ENCODE measurements at regions not wholly inside any gene's neighbourhood (a gene's known extent, or its start where the extent isn't known, plus 50 kb on each side); places are given as distances from the start of the nearest gene placed in this dataset.
"Not testable (repeated sequence)": the region's sequence is repeated elsewhere in the genome, so short reads cannot be mapped to it uniquely, and the experiment has no call there.

DNA sequence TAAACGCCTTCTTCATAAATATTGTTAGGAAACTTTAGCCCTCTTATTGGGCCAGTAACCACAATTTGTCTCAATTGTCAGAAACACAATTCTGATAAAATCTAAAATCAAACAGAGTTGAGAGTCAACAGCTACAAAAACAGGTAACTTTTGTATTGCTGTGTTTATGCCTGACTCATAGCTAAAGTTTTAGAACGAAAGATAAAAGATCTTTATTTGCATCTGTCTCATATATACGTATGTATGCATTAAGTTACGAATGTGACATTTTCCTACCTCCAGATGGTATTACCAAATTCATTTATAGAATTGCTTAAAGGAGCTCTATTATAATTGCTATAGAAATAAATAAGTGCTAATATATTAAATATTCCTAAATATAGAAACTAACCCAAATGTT is 887.9 kb upstream of the NDST4 start:
- no peak for DNase-seq

DNA sequence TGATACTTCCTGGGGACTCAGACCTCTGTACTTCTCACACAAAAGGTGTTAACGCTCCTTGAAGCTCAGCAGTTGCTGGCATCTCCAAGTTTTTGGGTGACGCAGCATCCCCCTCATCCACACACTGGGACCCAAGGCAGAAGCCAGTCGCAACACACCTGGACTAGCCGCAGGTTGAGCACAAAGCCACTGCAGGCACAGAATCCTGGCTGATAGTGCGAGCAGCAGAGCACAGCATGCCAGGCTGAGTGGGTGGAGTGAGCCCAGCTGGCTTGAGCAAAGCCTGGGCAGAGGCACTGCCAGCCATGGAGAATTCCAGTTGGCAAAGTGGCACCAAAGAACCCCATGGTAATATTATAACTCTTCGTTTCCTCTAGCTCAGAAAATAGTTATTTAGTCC is 873.2 kb upstream of the NDST4 start:
- no peak for DNase-seq

DNA sequence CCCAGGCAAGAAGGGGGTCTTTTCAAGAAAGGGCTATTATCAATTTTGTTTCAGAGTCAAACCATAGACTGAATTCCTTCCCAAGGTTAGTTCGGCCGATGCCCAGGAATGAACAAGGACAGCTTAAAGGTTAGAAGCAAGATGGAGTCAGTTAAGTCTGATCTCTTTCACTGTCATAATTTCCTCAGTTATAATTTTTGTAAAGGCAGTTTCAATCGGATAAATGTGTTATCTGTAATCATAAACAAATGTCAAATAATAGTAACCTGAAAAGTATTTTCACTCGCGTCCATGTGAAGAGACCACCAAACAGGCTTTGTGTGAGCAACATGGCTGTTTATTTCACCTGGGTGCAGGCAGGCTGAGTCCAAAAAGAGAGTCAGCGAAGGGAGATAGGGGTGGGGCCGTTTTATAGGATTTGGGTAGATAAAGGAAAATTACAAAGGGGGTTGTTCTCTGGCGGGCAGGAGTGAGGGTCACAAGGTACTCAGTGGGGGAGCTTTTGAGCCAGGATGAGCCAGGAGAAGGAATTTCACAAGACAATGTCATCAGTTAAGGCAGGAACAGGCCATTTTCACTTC is 862.1 kb upstream of the NDST4 start:
- not testable (repeated sequence) for DNase-seq

DNA sequence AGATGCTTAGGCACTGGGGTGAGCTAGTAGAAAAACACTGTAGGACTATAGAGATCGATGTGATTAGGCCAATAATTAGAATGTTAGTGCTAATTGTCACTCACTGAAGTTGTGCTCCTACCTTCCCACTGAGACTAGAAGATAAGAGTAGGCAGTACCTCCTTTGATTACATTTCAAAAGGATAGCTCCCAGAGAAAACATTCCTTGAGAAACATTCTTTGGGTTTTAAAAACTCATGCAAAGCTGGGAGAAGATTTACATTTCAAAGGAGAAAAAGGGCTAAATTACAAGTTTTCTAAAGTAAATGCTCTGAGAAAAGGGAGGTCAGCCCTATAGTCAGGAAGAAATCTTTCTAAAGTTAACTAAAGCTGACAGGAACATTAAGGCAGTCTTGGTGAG is 860.3 kb upstream of the NDST4 start:
- no peak for DNase-seq

DNA sequence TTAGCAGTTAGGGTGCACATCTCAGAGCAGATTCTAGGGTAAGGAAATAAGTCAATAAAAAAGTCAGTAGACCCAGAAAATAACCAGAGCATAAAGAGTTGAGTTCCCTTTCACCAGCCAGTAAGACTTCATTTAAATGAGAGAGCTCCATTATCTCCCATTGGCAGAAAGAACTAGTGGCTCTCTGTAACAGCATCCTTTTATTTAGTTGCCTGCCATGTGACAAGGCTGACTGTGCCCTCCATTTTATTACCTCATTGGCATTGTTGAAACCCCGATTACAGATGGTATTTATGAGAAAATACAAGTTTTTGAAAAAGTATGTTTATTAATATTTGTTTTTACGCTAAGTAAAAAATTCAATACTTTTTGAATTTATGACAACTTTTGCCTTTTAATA is 859.5 kb upstream of the NDST4 start:
- no peak for DNase-seq

DNA sequence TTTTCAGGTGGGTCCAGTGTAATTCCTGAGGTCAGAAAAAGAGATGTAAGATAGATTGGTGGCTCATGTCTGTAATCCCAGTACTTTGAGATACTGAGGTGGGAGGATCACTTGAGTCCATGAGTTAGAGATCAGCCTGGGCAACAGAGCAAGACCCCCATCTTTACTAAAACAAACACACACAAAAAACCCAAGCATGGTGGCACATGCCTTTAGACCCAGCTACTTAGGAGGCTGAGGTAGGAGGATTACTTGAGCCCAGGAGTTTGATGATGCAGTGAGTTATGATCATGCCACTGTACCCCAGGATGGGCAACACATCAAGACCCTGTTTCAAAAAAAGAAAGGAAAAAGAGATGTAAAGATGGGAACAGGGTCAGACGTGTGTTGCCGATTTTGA is 857.4 kb upstream of the NDST4 start:
- no peak for DNase-seq

DNA sequence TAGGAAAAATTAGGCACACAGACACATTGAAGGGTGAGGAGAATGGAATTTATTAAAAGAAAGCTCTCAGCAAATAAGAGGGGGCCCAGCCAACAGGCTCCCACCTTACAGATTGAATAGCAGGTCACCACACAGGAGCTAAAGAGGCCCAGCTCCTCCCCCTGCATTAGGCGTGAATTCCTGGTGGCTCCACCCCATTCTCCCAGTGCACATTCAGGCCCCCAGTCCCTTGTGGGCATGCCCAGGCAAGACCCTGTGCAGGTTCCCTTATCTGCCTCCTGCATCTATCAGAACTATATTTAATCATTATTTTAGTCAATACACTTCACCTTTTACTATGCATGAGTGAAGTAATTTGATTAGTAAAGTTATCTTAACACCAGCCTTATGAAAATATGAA is 856.3 kb upstream of the NDST4 start:
- DNase-seq = no peak

DNA sequence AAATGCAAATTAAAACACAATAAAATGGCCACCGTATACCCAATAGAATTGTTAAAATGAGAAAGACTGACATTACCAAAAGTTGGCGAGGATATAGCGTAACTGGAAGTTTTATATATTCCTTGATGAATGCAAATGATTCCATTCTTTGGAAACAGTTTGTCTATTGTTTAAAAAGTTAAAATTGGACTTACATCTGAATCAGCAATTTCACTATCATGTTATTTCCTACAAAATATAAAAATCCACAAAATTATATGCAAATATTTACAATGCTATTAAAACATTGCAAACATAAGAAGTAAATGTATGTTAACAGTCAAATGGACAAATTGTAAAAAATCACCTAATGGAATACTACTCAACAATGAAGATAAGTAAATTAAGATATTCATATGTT is 852.2 kb upstream of the NDST4 start:
- no peak for DNase-seq

DNA sequence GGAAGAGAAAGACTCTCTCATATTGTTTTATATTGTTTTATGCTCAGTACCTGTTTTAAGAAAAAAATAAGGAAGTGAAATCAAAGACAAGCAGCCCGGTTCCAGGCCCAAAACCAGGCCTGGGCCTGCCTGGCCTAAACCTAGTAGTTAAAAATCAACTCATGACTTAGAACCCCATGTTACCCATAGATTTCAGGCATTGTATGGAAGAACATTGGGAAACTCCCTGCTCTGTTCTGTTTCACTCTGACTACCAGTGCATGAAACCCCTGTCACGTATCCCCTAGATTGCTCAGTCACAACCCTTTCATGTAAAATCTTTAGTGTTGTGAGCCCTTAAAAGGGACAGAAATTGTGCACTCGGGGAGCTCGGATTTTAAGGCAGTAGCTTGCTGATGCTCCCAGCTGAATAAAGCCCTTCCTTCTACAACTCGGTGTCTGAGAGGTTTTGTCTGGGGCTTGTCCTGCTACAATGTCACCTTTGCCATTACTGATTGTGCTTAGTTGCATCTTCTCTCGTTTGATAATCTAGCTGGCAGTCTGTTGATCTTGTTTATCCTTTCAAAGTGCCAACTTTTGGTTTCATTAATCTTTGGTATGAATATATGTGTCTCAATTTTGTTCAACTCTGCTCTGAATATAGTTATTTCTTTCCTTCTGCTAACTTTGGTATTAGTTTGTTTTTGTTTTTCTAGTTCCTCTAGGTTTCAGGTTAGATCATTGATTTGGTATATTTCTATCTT is 842.8 kb upstream of the NDST4 start:
- DNase-seq = not testable (repeated sequence)

DNA sequence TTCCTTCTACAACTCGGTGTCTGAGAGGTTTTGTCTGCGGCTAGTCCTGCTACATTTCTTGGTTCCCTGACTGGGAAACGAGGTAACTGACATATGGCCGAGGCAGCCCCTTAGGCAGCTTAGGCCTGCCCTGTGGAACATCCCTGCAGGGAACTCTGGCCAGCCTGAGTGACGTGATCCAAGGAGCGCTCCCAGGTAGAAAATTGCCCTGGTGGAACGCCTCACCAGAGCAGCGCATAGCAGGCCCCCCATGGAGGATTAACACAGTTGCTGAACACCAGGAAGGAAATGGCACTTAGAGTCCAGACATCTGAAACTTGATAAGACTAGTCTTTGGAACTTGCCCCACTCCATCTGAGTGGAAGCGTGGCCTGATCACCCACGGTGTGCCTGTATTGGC is 837.4 kb upstream of the NDST4 start:
- no peak for DNase-seq

DNA sequence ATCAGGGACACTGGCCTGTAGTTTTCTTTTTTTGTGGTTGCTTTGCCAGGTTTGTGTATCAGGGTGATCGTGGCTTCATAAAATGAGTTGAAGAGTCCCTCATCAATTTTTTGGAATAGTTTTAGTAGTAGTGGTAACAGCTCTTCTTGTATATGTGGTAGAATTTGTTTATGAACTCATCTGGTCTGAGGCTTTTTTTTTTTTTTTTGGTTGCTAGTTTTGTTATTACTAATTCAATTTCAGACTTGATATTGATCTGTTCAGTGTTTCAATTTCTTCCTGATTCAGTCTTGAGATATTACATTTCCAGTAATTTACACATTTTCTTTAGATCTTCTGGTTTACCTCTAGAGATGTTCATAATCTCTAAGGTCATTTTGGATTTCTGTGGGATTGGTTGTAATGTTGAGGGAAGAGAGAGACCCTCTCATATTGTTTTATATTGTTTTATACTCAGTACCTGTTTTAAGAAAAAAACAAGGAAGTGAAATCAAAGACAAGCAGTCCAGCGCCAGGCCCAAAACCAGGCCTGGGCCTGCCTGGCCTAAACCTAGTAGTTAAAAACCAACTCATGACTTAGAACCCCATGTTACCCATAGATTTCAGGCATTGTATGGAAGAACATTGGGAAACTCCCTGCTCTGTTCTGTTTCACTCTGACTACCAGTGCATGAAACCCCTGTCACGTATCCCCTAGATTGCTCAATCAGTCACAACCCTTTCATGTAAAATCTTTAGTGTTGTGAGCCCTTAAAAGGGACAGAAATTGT is 836.7 kb upstream of the NDST4 start:
- not testable (repeated sequence) for DNase-seq

DNA sequence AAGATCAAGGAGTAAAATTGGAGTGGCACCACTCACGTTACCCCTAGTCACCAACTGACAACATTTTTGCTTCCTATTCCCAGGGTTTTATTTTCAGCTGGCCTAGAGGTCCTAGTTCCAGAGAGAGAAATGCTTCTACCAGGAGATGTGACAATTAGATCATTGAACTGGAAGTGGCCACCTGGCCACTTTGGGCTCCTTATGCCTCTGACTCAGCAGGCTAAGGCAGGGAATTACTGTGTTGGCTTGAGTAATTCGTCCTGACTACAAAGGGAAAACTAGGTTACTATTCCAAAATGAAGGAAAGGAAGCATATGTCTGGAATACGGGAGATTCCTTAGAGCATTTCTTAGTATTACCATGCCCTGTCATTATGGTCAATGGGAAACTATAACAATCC is 831.6 kb upstream of the NDST4 start:
- no peak for DNase-seq

DNA sequence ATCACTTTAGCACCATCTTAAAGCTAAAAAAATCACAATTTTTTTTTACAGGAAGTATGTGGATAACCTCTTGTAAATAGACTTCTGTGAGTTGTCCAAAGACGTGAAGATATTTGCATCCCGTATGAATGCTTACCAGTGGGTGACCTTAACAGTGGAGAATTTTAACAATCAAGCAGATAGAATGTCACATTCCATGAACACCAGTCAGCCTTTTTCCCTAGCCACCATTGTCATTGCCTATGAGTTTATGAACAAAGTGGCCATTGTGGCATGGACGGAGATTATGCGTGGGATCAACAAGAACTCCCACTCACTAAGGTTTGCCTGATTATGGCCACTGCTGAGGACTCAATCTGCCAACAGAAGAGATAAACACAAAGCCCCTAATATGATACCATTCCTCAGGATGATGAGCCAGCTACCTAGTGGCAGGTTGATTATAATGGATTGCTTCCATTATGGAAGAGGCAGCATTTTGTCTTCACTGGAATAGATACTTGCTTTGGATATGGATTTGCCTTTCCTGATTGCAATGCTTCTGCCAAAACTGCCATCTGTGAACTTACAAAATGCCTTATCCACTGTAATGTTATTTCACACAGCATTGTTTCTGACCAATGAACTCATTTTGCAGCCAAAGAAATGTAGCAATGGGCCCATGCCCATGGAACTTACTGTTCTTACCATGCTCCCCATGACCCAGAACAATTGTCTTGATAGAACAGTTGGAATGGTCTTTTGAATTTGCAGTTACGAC is 830.9 kb upstream of the NDST4 start:
- no peak for DNase-seq

DNA sequence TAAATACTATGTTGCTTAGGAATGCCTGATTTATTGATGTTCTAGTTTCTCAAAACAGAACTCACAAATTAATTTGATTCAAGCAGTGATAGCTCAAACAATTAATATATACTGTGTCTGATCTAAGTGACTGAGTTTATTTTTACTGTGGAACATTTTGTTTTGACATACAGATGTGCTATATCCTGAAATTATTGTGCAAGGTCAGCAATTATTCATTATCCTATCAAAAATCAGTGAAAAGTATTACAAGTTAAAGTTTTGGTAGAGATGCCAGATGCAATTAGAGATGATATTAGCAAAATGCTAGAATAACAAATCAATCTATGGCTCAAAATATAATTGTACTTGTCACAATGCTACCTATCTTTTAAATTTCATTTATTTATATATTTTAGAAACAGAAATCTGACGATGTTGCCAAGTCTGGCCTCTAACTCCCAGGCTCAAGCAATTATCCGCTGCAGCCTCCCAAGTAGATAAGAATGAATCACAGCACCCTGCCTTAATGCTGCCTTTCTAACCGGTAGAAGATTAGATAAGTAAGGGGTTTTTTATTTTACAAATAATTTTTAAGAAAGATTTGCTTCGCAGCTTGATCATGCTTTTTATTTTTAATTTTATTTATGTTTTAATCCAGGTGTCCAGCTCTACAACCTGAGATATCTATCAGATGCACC is 825.5 kb upstream of the NDST4 start:
- no peak for DNase-seq

DNA sequence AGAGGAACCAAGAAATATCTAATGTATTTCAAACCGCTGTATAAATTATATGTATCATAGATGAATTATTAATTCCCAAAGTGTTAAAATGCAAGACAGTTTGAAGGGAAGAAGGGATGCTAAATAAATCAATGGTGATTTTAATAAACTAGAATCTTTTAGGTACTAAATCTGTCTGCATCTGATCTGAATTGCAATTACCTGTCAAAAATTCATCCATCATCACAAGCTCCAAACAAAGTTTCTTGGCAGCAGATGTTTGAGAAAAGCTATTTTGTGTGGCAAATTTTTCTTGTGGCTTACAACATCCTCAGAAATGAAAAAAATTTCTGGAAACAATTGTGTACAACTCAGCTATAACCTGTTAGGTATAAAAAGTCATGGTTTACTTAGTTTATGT is 816.0 kb upstream of the NDST4 start:
- DNase-seq = no peak

DNA sequence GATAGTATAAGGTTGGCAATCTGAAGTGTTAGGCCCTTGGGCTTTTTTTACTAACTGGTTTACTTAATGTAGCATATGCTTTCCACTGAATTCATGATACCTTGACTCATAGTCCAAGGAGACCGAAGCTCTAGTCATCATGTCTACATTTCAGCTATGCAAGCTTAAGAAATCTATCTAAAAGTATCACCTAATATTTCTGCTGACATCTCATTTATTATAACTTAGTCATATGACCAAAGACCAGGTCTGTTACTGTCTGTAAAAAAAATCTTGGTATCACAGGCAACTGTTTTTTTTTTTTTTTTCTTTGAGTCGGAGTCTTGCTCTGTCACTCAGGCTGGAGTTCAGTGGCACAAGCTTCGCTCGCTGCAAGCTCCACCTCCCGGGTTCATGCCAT is 814.0 kb upstream of the NDST4 start:
- DNase-seq = no peak

DNA sequence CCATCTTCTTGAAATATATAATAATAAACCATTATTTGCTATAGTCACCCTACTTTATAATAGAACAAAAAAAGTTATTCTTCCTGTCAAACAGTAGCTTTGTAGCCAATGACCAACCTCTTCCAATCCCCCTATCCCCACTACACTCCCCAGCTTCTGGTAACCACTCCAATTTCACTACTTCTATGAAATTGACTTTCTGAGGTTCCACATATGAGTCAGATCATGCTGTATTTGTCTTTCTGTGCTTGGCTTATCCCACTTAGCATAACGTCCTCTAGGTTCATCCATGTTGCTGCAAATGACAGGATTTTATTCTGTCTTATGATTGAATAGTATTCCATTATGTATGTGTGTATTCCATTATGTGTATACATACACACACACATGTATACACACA is 809.7 kb upstream of the NDST4 start:
- no peak for DNase-seq

DNA sequence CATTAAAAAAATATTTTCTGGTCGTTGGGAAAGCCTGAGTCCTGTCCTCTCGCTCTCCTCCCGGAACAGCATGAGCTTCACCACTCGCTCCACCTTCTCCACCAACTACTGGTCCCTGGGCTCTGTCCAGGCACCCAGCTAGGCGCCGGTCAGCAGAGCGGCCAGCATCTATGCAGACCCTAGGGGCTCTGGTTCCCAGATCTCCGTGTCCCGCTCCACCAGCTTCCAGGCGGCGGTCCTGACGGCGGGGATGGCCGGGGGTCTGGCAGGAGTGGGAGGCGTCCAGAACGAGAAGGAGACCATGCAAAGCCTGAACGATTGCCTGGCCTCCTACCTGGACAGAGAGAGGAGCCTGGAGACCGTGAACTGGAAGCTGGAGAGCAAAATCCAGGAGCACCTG is 807.2 kb upstream of the NDST4 start:
- no peak for DNase-seq

DNA sequence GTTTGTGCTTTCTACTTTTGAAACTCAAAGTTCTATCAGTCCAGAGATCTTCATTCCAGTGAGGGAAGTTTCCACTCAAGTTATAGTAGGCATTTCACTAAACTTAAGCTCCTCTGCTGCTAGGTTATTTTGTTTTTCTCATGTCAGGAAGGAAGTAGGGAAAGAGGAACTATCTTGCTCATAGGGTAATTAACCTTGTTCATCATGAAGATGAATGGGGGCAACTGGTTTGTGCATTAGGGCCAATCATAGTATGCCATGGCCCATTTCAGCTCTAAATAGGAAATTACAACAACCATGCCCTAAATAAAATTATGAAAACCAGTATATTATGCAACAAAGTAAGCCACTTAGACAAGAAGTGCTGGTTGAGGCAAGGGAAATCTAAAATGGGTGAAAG is 804.7 kb upstream of the NDST4 start:
- DNase-seq = no peak

DNA sequence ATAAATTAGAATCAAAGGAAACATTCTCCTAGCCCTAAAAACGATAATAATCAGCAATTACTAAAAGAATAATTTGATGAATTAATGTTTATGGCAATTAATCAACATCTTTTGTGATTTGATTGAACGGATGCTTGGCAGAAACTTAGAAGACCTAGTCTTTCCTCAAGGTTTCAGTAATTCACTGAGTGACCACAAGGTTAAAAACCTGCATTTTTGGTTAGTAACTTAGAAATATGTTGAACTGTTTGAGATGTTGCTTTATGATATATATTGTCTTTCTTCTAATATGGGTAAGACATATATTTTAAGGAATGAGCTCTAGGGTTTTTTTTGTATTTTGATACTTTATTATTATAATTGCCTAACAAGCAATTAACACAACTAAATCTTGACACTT is 793.0 kb upstream of the NDST4 start:
- no peak for DNase-seq

DNA sequence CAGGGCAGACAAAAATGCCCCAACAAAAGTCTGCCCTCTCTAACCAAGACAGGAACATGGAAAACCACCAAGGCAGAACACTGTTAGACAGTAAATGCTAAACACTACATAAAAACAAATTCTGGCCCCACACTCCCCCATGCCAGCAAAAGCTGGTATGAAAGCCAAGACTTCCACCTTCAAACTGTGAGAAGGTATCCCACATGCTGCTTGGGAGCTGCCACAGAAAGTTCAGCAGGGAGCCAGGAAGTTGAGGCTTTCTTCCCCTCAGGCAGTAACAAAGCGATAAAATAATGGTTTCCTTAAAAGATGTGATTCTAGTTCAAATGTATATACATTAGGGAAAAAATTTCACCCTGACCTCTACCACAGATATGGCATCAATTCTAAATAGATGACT is 770.4 kb upstream of the NDST4 start:
- DNase-seq = no peak

DNA sequence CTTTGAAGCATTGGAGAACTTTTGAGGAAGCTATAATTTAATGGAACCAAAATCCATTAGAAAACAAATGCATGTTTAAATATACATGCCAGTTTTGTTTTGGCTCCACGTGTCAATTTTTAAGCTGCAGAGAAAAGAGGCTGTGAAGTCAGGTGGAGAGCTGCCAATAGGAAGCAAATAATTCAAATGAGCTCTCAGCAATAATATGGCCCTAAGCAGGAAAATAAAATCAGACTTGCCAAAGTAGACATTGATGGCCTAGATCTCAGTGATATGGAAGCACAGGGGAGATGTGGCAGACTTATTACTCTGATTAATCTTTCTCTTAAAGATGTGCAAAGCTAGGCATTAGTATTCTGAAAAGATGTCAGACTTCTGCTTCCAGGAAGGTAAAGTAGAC is 769.8 kb upstream of the NDST4 start:
- DNase-seq = no peak

DNA sequence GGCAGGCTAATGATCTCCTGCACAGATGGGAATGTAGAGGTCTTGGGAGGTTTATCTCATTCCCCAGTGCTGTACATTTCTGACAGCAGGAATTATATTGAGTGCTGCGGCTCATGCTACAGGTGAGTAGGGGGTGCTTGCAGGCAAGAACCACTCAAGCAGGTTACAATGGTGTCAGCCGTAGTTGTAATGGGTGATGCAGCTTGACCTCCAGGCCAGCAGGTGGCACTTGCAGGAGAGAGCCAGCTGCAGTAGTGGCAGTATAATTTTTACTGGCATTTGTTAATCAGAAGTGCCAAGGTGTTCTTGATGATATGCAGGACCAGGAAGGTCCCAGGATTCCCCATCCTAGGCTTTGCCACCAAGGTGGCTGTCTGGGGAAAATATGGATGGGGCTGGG is 759.6 kb upstream of the NDST4 start:
- DNase-seq = no peak

Measured in NCI-H1105 (cell line).